ENCODE measurements at regions not wholly inside any gene's neighbourhood (a gene's known extent, or its start where the extent isn't known, plus 50 kb on each side); places are given as distances from the start of the nearest gene placed in this dataset.
A peak's percentile ranks its signal among the peaks of the same experiment; 100 is the strongest.
"Not testable (repeated sequence)": the region's sequence is repeated elsewhere in the genome, so short reads cannot be mapped to it uniquely, and the experiment has no call there.

DNA sequence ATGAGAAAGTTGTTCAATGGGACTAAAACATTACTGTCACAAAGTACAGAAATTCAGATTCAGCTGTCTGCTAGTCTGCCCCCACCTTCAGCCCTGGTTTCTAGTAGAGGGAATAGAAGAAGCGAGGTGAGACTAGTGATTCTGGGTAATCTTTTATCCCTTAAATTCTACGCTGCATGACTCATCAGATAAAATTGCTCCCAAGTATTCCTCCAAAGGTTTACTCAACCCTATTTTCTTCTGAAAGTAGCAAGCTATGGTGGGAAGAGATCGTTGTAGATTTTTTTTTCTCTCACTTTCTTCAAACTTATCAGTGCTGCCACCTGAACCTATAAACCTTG is 318.9 kb upstream of the RIOK2 start:
- no peak for DNase-seq (ENCODE audit: extremely low spot score)
- Histone ChIP-seq H3K4me3 (peak overlapping the region; percentile 1 to 16 (median 4)), H3K27ac (replicated peaks in 1 of 4) (peak overlapping the region; percentile 80 to 87 (median 85)), H3K9me3 (no peaks in the 10 kb centered on the region), H3K27me3 (no peaks in the 10 kb centered on the region), H3K4me1 (peaks cover 0 to 60% (median 51%) of the 10 kb centered on the region in 4 donors), H3K36me3 (no peaks in the 10 kb centered on the region)
- intact Hi-C loops (cut with DNase I): no loop called here
- TF ChIP-seq, protein P1, sequence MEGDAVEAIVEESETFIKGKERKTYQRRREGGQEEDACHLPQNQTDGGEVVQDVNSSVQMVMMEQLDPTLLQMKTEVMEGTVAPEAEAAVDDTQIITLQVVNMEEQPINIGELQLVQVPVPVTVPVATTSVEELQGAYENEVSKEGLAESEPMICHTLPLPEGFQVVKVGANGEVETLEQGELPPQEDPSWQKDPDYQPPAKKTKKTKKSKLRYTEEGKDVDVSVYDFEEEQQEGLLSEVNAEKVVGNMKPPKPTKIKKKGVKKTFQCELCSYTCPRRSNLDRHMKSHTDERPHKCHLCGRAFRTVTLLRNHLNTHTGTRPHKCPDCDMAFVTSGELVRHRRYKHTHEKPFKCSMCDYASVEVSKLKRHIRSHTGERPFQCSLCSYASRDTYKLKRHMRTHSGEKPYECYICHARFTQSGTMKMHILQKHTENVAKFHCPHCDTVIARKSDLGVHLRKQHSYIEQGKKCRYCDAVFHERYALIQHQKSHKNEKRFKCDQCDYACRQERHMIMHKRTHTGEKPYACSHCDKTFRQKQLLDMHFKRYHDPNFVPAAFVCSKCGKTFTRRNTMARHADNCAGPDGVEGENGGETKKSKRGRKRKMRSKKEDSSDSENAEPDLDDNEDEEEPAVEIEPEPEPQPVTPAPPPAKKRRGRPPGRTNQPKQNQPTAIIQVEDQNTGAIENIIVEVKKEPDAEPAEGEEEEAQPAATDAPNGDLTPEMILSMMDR (IDR thresholded peaks at IDR 0.05): no peak
- TF ChIP-seq POLR2A (IDR thresholded peaks at IDR 0.05; ENCODE audit: low read depth) (no peak), EP300 (IDR thresholded peaks at IDR 0.05) (no peak), POLR2AphosphoS5 (IDR thresholded peaks at IDR 0.05) (no peak)
- WGBS: 65% methylated on average over 3 of the region's 3 CpGs

- H3K4me1 ChIP-seq: peaks cover 0 to 14% (median 8%) of the 10 kb centered on the region in 4 donors
- intact Hi-C loops (cut with DNase I): no loop called here
- no peaks in the 10 kb centered on the region for H3K36me3 ChIP-seq
- no peak for DNase-seq (ENCODE audit: extremely low spot score)
- H3K27ac ChIP-seq (replicated peaks in 1 of 4): no peak overlapping the region
- H3K9me3 ChIP-seq: no peaks in the 10 kb centered on the region
- TF ChIP-seq POLR2A (IDR thresholded peaks at IDR 0.05; ENCODE audit: low read depth) (no peak), POLR2AphosphoS5 (IDR thresholded peaks at IDR 0.05) (no peak), EP300 (IDR thresholded peaks at IDR 0.05) (no peak)
- TF ChIP-seq, protein P1 (IDR thresholded peaks at IDR 0.05): no peak
- no peak overlapping the region for H3K4me3 ChIP-seq
- H3K27me3 ChIP-seq: no peaks in the 10 kb centered on the region
- WGBS: 86% methylated on average over 1 of the region's 1 CpG
These were observed 325.8 kb upstream of the RIOK2 start for GRCh38 chr5:97508864-97509263.

DNA sequence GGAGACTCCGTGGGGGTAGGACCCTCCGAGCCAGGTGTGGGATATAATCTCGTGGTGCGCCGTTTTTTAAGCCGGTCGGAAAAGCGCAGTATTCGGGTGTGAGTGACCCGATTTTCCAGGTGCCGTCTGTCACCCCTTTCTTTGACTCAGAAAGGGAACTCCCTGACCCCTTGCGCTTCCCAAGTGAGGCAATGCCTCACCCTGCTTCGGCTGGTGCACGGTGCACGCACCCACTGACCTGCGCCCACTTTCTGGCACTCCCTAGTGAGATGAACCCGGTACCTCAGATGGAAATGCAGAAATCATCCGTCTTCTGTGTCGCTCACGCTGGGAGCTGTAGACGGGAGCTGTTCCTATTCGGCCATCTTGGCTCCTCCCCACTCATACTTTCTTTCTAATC is 336.5 kb upstream of the RIOK2 start:
- DNase-seq (ENCODE audit: extremely low spot score); H3K4me1 ChIP-seq; H3K4me3 ChIP-seq; intact Hi-C loops (cut with DNase I); H3K27ac ChIP-seq (replicated peaks in 1 of 4); H3K36me3 ChIP-seq; H3K9me3 ChIP-seq; H3K27me3 ChIP-seq: not testable (repeated sequence)
- 81% methylated on average over 22 of the region's 22 CpGs for WGBS

DNA sequence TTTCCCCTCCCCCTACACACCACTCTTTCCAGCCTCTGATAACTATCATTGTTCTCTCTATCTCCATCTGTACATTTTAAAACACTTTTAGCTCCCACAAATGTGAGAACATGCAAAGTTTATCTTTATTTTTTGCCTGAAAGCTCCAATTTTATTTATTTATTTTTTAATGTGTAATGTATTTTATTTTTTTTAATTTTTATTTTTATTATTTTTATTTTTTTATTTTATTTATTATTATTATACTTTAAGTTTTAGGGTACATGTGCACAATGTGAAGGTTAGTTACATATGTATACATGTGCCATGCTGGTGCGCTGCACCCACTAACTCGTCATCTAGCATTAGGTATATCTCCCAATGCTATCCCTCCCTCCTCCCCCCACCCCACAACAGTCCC is 340.3 kb upstream of the RIOK2 start:
- WGBS: 85% methylated on average over 2 of the region's 2 CpGs
- H3K27me3 ChIP-seq; DNase-seq (ENCODE audit: extremely low spot score); H3K27ac ChIP-seq (replicated peaks in 1 of 4); intact Hi-C loops (cut with DNase I); H3K4me3 ChIP-seq; H3K4me1 ChIP-seq; H3K36me3 ChIP-seq; H3K9me3 ChIP-seq: not testable (repeated sequence)

- DNase-seq (ENCODE audit: extremely low spot score): no peak
- H3K4me1 ChIP-seq: peaks cover 0 to 13% (median 6%) of the 10 kb centered on the region in 4 donors
- no peak overlapping the region for H3K27ac ChIP-seq (replicated peaks in 1 of 4)
- no peak for TF ChIP-seq POLR2A (IDR thresholded peaks at IDR 0.05; ENCODE audit: low read depth)
- H3K9me3 ChIP-seq: no peaks in the 10 kb centered on the region
- intact Hi-C loops (cut with DNase I): no loop called here
- H3K27me3 ChIP-seq: no peaks in the 10 kb centered on the region
- 74% methylated on average over 2 of the region's 2 CpGs for WGBS
- no peak overlapping the region for H3K4me3 ChIP-seq
- no peaks in the 10 kb centered on the region for H3K36me3 ChIP-seq
These were observed 342.7 kb upstream of the RIOK2 start for GRCh38 chr5:97525780-97526179.

DNA sequence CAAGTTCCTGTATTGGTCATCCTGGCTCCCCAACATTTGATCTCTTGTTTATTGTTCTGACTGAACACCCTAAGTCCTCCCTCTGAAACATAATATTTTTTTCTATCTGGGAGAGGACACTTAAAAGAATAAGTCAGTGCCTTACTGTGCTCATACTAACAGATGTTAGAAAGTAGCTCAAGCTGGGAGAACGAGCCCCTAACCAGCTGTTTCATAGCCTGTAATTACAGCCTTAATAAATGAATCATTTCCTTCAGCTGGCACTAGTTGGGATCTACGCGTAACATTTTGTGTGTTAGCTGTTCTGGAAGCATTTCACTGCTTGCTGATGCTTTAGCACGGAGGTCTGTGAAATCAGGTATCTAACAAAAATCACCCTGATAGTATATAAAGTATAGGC is 345.9 kb upstream of the RIOK2 start:
- Histone ChIP-seq H3K9me3 (no peaks in the 10 kb centered on the region), H3K27ac (replicated peaks in 1 of 4) (no peak overlapping the region), H3K4me3 (no peak overlapping the region), H3K27me3 (no peaks in the 10 kb centered on the region), H3K36me3 (no peaks in the 10 kb centered on the region), H3K4me1 (peaks cover 0 to 19% (median 8%) of the 10 kb centered on the region in 4 donors)
- intact Hi-C loops (cut with DNase I): no loop called here
- DNase-seq (ENCODE audit: extremely low spot score): no peak
- WGBS: 39% methylated on average over 4 of the region's 4 CpGs
- TF ChIP-seq POLR2AphosphoS5 (IDR thresholded peaks at IDR 0.05) (no peak), EP300 (IDR thresholded peaks at IDR 0.05) (no peak)

GRCh38 chr5:97529354-97529985 is 346.4 kb upstream of the RIOK2 start:
- Histone ChIP-seq H3K9me3 (no peaks in the 10 kb centered on the region), H3K27me3 (no peaks in the 10 kb centered on the region), H3K4me3 (no peak overlapping the region), H3K27ac (replicated peaks in 1 of 4) (no peak overlapping the region), H3K36me3 (no peaks in the 10 kb centered on the region), H3K4me1 (peaks cover 0 to 24% (median 8%) of the 10 kb centered on the region in 4 donors)
- 59% methylated on average over 4 of the region's 4 CpGs for WGBS
- intact Hi-C loops (cut with DNase I): no loop called here
- TF ChIP-seq POLR2AphosphoS5 (IDR thresholded peaks at IDR 0.05) (no peak), EP300 (IDR thresholded peaks at IDR 0.05) (no peak)
- no peak for DNase-seq (ENCODE audit: extremely low spot score)
